DND-41 (cell line): ENCODE measurements at regions not wholly inside any gene's neighbourhood (a gene's known extent, or its start where the extent isn't known, plus 50 kb on each side); places are given as distances from the start of the nearest gene placed in this dataset.

Experiments used
- ATAC-seq: fragments of 200-7000 bp; cut with Tn5 transposase; 3 replicates; pipeline ENCODE4 v1.9.1; 2021; ENCODE audit warnings: low read depth; ENCODE audit not compliant: insufficient read depth
- DNase-seq: peaks from one replicate; pipeline ENCODE4 v3.0.0-alpha.2; 2020
- H2AFZ ChIP-seq: 2 replicates; pipeline ENCODE4 v1.6.0; 2012; ENCODE audit warnings: low read depth, low read length
- H3K27ac ChIP-seq: 2 replicates; pipeline ENCODE4 v1.5.1; 2012; ENCODE audit warnings: low read length, inconsistent platforms
- H3K27me3 ChIP-seq: fragments of 200-600 bp; sonication (generic); 2 replicates; pipeline ENCODE4 v1.6.0; 2012; ENCODE audit warnings: low read length, mild to moderate bottlenecking, inconsistent platforms; ENCODE audit not compliant: insufficient read depth, poor library complexity
- H3K36me3 ChIP-seq: 2 replicates; pipeline ENCODE4 v1.5.1; 2012; ENCODE audit warnings: low read length, inconsistent platforms; ENCODE audit not compliant: insufficient read depth
- H3K4me1 ChIP-seq: 2 replicates; pipeline ENCODE4 v1.5.1; 2012; ENCODE audit warnings: mild to moderate bottlenecking, low read length; ENCODE audit not compliant: insufficient read depth
- H3K4me2 ChIP-seq: 2 replicates; pipeline ENCODE4 v1.6.0; 2012; ENCODE audit warnings: mild to moderate bottlenecking, moderate library complexity, low read length, inconsistent platforms; ENCODE audit not compliant: insufficient read depth
- H3K4me3 ChIP-seq, 2 experiments: fragments of 200-600 bp in 1 of 2; shearing (Covaris generic) in 1 of 2; 2 replicates each; pipeline ENCODE4 v1.5.1; 2012 to 2016; ENCODE audit warnings: inconsistent platforms in 2 of 2, low read length in 2 of 2, mild to moderate bottlenecking in 2 of 2, low read depth in 1 of 2, moderate library complexity in 1 of 2
- H3K79me2 ChIP-seq: 2 replicates; pipeline ENCODE4 v1.6.0; 2012; ENCODE audit warnings: low read length, inconsistent platforms; ENCODE audit not compliant: insufficient read depth
- H3K9ac ChIP-seq: 2 replicates; pipeline ENCODE4 v1.6.0; 2012; ENCODE audit warnings: low read depth, mild to moderate bottlenecking, inconsistent platforms, low read length, moderate library complexity
- H3K9me3 ChIP-seq: 2 replicates; pipeline ENCODE4 v1.5.1; 2012; ENCODE audit warnings: low read length, moderate library complexity, mild to moderate bottlenecking, inconsistent platforms; ENCODE audit not compliant: insufficient read depth, severe bottlenecking
- H4K20me1 ChIP-seq: 2 replicates; pipeline ENCODE4 v1.6.0; 2012; ENCODE audit warnings: low read length; ENCODE audit not compliant: insufficient read depth
- CTCF ChIP-seq: IDR thresholded peaks from 2 replicates; pipeline ENCODE4 v1.5.1; 2012; ENCODE audit warnings: borderline replicate concordance, low read length, moderate library complexity, mild to moderate bottlenecking; ENCODE audit not compliant: poor library complexity, severe bottlenecking; ENCODE audit errors: extremely low read depth
- EZH2 ChIP-seq: IDR thresholded peaks from 3 replicates; pipeline ENCODE4 v1.6.1; 2012; ENCODE audit warnings: borderline replicate concordance, low read depth, mild to moderate bottlenecking, moderate library complexity, low read length, inconsistent platforms; ENCODE audit not compliant: severe bottlenecking

GRCh38 chr4:123659262-123659661 lies 262.7 kb downstream of the SPRY1 start:
- ATAC-seq = no peak
- H2AFZ ChIP-seq = no peak overlapping the region
- H3K9me3 ChIP-seq = peaks cover 2% of the 10 kb centered on the region
- no peaks in the 10 kb centered on the region for H3K36me3 ChIP-seq
- no peaks in the 10 kb centered on the region for H3K79me2 ChIP-seq
- H3K4me3 ChIP-seq = no peak overlapping the region
- no peaks in the 10 kb centered on the region for H4K20me1 ChIP-seq
- no peak overlapping the region for H3K9ac ChIP-seq
- no peak for DNase-seq
- H3K4me2 ChIP-seq = no peak overlapping the region
- H3K27me3 ChIP-seq = no peaks in the 10 kb centered on the region
- H3K4me1 ChIP-seq = no peaks in the 10 kb centered on the region
- TF ChIP-seq CTCF (no peak), EZH2 (no peak)
- H3K27ac ChIP-seq = no peak overlapping the region

GRCh38 chr4:123659730-123660129 lies 263.1 kb downstream of the SPRY1 start:
- H3K9ac ChIP-seq = no peak overlapping the region
- no peak overlapping the region for H2AFZ ChIP-seq
- no peaks in the 10 kb centered on the region for H3K4me1 ChIP-seq
- peak; percentile 53; the same call in 1 of the 3 replicates for ATAC-seq
- H3K27me3 ChIP-seq = no peaks in the 10 kb centered on the region
- peaks cover 2% of the 10 kb centered on the region for H3K9me3 ChIP-seq
- no peaks in the 10 kb centered on the region for H3K36me3 ChIP-seq
- H3K4me2 ChIP-seq = no peak overlapping the region
- no peak for DNase-seq
- no peaks in the 10 kb centered on the region for H4K20me1 ChIP-seq
- TF ChIP-seq EZH2 (no peak), CTCF (peak; percentile 39)
- H3K79me2 ChIP-seq = no peaks in the 10 kb centered on the region
- H3K4me3 ChIP-seq = no peak overlapping the region
- H3K27ac ChIP-seq = no peak overlapping the region

GRCh38 chr4:123661080-123661737 lies 264.6 kb downstream of the SPRY1 start:
- no peak for ATAC-seq
- H2AFZ ChIP-seq = no peak overlapping the region

More at GRCh38 chr4:123661080-123661737, 264.6 kb downstream of the SPRY1 start:
- DNase-seq = no peak
- no peak overlapping the region for H3K4me2 ChIP-seq
- H3K27me3 ChIP-seq = no peaks in the 10 kb centered on the region
- peaks cover 1% of the 10 kb centered on the region for H3K9me3 ChIP-seq
- no peaks in the 10 kb centered on the region for H3K4me1 ChIP-seq
- H3K79me2 ChIP-seq = no peaks in the 10 kb centered on the region
- TF ChIP-seq CTCF (peak; percentile 45), EZH2 (no peak)
- H3K4me3 ChIP-seq = no peak overlapping the region
- no peak overlapping the region for H3K9ac ChIP-seq
- H3K27ac ChIP-seq = no peak overlapping the region
- H4K20me1 ChIP-seq = no peaks in the 10 kb centered on the region
- no peaks in the 10 kb centered on the region for H3K36me3 ChIP-seq
